ENCODE measurements at regions not wholly inside any gene's neighbourhood (a gene's known extent, or its start where the extent isn't known, plus 50 kb on each side); places are given as distances from the start of the nearest gene placed in this dataset.
"Not testable (repeated sequence)": the region's sequence is repeated elsewhere in the genome, so short reads cannot be mapped to it uniquely, and the experiment has no call there.

DNA sequence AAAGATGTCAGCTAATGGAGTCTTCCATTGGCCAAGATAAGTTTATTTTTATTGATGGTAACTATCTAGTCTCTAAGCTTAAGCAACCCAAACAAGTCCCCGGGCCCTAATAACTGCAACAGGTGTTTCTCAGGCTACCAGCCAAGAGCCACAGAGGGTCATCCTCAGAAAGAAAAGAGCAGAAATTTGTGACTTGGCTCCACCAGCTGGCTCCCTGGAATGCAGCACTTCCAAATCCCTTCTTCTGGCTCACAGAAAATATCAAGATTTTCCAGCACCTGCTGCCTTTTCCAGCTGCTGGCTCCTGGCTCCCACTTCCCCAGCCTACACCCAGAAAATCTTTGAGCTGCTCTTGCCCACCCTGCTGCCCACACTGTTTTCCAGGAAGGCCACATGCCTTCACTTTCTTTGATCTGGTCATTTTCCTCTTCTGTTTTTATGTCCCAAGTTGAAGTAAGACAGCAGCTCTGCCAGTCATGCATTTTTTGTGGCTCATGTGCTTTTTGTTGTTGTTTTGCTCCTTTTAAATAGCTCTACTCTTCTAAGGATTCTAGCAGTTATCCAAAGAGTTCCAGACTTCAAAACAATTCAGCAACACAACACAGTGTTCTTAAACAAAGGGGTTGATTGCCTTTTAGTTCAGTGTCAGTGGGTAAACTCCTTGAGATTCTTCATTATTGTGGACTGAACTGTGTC lies 151.0 kb upstream of the SMLR1 start:
- no peak for DNase-seq

DNA sequence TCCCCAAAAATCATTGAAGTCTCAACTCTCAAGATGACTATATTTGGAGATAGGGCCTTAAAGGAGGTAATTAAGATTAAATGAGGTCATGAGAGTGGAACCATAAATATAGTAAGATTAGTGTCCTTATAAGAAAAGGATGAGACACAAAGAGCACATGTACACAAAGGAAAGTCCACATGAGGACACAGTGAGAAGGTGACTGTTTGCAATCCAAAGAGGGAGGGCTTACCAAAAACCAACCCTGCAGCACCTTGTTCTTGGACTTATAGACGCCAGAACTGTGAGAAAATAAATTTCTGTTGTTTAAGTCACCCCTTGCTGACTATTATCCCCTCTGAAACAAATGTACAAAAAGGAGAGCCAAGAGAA lies 150.4 kb upstream of the SMLR1 start:
- DNase-seq: no peak

DNA sequence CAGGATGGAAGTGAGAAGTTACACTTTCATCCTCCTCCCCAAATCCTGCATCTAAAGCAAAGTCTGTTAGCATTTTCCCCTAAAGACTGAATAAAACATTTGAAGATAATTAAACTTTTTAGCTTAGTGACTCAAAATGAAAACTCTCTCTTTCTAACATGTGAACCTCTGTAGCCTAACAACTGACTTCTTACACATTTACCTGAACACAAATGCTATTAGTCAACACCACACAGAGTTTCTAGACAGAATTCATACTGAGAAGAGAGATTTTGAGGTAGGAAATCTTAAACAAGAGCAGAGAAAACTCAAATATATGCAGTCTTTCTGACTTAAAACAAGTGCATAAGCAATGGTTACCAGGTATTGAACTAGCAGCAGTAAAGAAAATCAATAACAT lies 149.9 kb upstream of the SMLR1 start:
- DNase-seq: no peak

GRCh38 chr6:130677766-130678165 lies 149.4 kb upstream of the SMLR1 start:
- DNase-seq: no peak

DNA sequence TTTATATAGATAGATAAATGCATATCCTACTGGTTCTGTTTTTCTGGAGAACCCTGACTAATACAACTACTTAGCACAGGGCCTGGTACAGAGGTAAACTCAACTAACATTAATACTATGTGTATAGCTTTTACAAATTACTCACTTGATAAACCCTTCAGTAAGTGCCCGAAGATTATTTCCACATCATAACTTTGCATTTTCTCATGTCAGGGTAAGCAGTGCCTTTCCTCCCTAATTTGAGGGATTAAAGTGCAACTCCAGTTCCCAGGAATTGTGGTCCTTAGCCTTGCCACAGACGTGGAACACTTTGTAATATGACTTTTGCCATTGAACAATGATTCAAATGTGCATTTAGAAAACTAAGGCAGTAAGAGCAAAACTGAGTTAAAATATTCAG lies 147.5 kb upstream of the SMLR1 start:
- no peak for DNase-seq

GRCh38 chr6:130680116-130680515 lies 147.1 kb upstream of the SMLR1 start:
- no peak for DNase-seq

DNA sequence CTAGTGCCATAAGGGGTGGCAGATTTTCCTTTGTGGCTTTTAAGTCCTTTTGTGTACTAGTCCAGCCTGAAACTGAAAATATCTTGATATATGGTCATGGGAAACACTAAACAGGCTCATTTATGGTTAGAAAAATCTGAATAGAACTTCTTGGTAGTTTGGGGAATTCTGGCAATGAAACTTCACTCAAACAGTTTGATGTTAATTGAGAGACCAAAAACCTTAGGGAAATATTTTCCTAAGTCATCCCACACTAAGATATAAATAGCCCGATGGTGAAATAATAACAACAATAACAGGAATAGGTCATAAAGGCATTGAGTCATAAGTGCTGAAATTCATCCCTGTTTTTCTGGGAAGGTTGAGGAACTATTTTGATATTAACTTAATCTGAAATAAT lies 146.2 kb upstream of the SMLR1 start:
- DNase-seq: no peak

- DNase-seq: no peak
These were observed 145.1 kb upstream of the SMLR1 start for GRCh38 chr6:130682066-130682465.

DNA sequence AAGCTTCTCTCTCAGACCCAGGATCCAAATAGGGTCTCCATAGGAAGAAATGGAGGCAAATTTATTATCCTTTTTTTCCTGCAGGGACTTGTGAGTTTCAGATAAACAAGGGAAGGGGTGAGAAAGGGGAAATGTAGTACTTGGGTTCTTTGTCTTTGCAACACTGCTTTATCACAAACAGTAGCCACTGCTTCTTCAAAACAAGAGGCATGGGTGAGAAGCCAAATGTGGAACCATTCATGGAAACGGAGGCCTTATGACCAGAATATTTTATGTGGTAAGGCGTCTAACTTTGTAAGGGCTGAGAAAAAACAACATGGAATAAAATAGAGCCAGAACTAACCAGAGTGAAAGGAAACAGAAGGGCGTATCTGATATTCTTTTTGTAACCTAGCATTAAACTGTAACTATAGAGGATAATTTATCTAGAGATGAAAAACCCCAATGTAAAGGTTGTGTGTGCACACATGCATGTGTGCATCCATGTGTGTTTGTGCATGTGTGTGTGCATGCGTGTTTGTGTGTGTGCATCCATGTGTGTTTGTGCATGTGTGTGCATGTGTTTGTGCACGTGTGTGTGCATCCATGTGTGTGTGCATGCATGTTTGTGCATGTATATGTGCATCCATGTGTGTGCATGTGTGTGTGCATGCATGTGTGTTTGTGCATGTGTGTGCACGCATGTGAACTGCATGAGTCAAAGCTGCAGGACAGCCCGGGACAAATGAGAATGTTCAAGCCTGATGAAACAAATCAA lies 143.3 kb upstream of the SMLR1 start:
- no peak for DNase-seq

DNA sequence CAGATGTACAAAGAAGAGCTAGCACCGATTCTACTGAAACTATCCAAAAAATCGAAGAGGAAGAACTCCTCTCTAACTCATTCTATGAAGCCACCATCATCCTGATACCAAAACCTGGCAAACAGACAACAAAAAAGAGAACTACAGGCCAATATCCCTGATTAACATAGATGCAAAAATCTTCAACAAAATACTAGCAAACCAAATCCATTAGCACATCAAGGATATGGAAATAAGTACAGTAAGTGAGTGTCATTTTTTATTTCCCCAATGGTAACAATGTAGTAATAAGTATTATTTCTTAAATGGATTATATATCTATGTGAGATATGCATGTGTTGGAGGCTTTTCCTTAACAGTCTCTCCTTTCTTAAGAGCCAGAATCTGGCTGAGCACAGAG lies 134.5 kb upstream of the SMLR1 start:
- no peak for DNase-seq

- no peak for DNase-seq
These were observed 133.3 kb upstream of the SMLR1 start for GRCh38 chr6:130693944-130694343.

- DNase-seq: no peak
These were observed 132.6 kb upstream of the SMLR1 start for GRCh38 chr6:130694606-130695005.

GRCh38 chr6:130696806-130697205 lies 130.4 kb upstream of the SMLR1 start:
- DNase-seq: no peak

GRCh38 chr6:130697271-130697994 lies 129.8 kb upstream of the SMLR1 start:
- no peak for DNase-seq

DNA sequence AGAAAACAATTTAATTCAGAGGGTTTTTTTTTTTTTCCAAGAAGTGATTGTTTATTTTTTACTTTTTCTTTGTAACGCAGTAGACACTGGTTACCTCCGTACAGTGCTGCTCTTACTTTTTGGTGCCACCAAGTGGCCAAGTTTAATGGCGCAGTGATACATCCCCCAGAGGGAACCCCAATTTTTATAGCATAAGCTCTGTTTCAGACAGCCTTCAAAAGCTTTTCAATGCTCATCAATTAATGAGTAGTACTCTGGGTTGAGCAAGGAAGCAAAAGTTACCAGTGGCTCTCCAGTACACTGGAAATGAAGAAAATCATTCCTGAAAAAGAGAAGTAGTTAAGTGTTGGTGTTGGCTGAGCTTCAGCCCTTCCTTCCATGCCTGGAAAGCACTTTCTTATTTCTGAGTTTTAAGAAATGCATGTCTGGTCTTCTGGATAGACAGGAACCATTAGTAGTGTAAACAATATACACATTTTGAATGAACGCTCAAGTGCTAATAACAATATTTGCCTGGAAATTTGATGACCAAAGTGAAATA lies 129.1 kb upstream of the SMLR1 start:
- DNase-seq: peak; percentile 24

GRCh38 chr6:130699742-130700141 lies 127.5 kb upstream of the SMLR1 start:
- no peak for DNase-seq

GRCh38 chr6:130700397-130700796 lies 126.8 kb upstream of the SMLR1 start:
- no peak for DNase-seq

- DNase-seq: no peak
These were observed 118.9 kb upstream of the SMLR1 start for GRCh38 chr6:130708338-130708737.

DNA sequence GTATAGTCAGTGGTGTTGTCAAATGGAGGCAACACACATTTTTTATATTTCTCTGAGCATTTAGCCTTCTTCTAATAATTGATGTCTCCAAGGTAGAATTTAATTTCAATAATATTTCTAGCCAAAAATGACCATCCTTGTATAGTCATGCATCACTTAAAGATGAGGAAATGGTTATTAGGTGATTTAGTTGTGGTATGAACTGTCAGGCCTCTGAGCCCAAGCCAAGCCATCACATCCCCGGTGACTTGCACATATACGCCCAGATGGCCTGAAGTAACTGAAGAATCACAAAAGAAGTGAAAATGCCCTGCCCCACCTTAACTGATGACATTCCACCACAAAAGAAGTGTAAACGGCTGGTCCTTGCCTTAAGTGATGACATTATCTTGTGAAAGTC lies 115.6 kb upstream of the SMLR1 start:
- DNase-seq: not testable (repeated sequence)

DNA sequence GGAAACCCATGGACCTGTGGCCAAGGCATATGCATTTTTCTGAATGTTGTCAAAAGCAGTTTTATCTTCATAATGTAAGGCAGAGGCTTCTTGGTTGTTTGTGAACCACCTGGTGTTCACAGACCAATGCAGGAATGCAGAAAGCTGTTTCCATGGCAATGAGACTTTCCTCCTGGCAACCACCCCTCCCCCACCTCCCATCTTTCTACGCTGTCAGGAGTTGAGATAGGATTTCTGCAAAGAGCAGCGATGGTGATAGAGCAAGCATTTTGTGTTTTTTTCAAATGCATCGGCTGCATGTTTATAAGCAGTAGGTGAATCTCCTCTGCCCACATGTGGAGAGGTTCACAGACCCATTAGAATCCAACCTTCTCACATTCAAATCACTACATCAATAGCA lies 114.1 kb upstream of the SMLR1 start:
- DNase-seq: no peak

GRCh38 chr6:130715058-130715457 lies 112.1 kb upstream of the SMLR1 start:
- no peak for DNase-seq

DNA sequence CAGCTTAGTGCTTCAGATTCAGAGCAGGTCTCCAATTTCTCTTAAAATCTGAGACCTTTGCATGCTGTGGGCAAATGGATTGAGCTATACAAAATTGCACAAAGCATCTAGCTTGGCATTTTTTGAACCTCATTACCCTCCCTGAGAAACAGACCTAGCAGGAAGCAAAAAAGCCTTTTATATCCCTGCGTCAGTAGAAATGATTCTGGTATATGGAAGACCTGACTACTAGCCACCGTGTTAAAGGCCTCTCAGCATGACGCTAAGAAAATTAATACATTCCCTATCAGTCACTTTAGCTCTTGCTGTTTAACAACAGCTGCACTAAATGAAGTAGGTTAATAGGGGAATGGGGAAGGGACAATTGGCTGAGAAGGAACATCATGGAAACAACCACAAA lies 110.7 kb upstream of the SMLR1 start:
- no peak for DNase-seq

DNA sequence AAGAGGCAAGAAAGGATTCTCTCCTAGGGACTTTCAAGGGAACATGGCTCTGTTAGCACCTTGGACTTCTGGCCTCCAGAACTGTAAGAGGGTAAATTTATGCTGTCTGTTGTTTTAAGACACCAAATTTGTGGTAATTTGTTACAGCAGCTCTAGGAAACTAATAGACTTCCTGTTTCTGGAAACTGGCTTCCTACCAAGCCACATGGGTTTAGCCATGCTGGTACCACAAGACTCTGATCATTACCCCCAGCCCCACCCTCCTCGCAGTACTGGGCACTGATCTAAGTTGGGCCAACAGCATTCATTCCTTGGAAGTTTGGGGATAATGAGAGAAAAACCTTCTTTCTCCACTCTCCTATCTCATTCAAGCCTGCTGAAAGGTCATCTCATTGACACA lies 109.5 kb upstream of the SMLR1 start:
- DNase-seq: no peak

Measured in RPMI8226 (cell line).